ENCODE measurements at regions not wholly inside any gene's neighbourhood (a gene's known extent, or its start where the extent isn't known, plus 50 kb on each side); places are given as distances from the start of the nearest gene placed in this dataset.

GRCh38 chr10:55397777-55398496 is 596.9 kb upstream of the PCDH15 start:
- H3K79me2 ChIP-seq (ENCODE audit: control insufficient read depth, insufficient read depth, low read length): no peaks in the 10 kb centered on the region
- H3K4me3 ChIP-seq (ENCODE audit: control insufficient read depth in 2 of 3, extremely low read depth in 1 of 3, insufficient read depth in 2 of 3, low read depth in 1 of 3, low read length in 3 of 3): no peak overlapping the region
- H3K9ac ChIP-seq (ENCODE audit: control insufficient read depth, extremely low read depth, insufficient read depth, low read length): no peak overlapping the region
- H3K27ac ChIP-seq (ENCODE audit: control insufficient read depth, insufficient read depth, low read length): no peak overlapping the region
- no peaks in the 10 kb centered on the region for H3K27me3 ChIP-seq (ENCODE audit: control insufficient read depth, extremely low read depth, insufficient read depth, low read length)
- FAIRE-seq: no peak
- H4K20me1 ChIP-seq (ENCODE audit: control insufficient read depth, extremely low read depth, insufficient read depth, low read length): no peaks in the 10 kb centered on the region
- H3K9me3 ChIP-seq (ENCODE audit: control insufficient read depth, low read depth, low read length): no peaks in the 10 kb centered on the region
- no peaks in the 10 kb centered on the region for H3K4me1 ChIP-seq (ENCODE audit: control insufficient read depth, extremely low read depth, insufficient read depth, low read length)
- dilution Hi-C loops (cut with MboI; ENCODE audit: extremely low pct_ligation_motif_present, low sequenced_read_pairs): no loop called here
- no peak for TF ChIP-seq CTCF (optimal IDR thresholded peaks at IDR 0.05 in 1 of 3, IDR thresholded peaks at IDR 0.05 in 1 of 3, conservative IDR thresholded peaks at IDR 0.05 in 1 of 3; ENCODE audit: extremely low read depth in 1 of 3, insufficient read depth in 2 of 3, low read length in 3 of 3)
- TF ChIP-seq EZH2 (IDR thresholded peaks at IDR 0.05; ENCODE audit: low read length): no peak
- no peaks in the 10 kb centered on the region for H3K9me1 ChIP-seq (ENCODE audit: control insufficient read depth, extremely low read depth, insufficient read depth, low read length)
- H3K36me3 ChIP-seq (ENCODE audit: control insufficient read depth in 2 of 2, extremely low read depth in 1 of 2, insufficient read depth in 2 of 2, low read length in 2 of 2): no peaks in the 10 kb centered on the region
- H2AFZ ChIP-seq (ENCODE audit: control insufficient read depth, low read length): no peak overlapping the region
- H3K4me2 ChIP-seq (ENCODE audit: control insufficient read depth, extremely low read depth, insufficient read depth, low read depth, low read length): no peak overlapping the region
- no peak for DNase-seq (ENCODE audit: low read depth, low spot score)

- TF ChIP-seq EZH2 (IDR thresholded peaks at IDR 0.05; ENCODE audit: low read length): no peak
- TF ChIP-seq CTCF (optimal IDR thresholded peaks at IDR 0.05 in 1 of 3, IDR thresholded peaks at IDR 0.05 in 1 of 3, conservative IDR thresholded peaks at IDR 0.05 in 1 of 3; ENCODE audit: extremely low read depth in 1 of 3, insufficient read depth in 2 of 3, low read length in 3 of 3): no peak
Observed at GRCh38 chr10:55378196-55378595, 577.2 kb upstream of the PCDH15 start.

More at GRCh38 chr10:55378196-55378595, 577.2 kb upstream of the PCDH15 start:
- Histone ChIP-seq H3K27ac (ENCODE audit: control insufficient read depth, insufficient read depth, low read length) (no peak overlapping the region), H3K9ac (ENCODE audit: control insufficient read depth, extremely low read depth, insufficient read depth, low read length) (no peak overlapping the region), H3K4me2 (ENCODE audit: control insufficient read depth, extremely low read depth, insufficient read depth, low read depth, low read length) (no peak overlapping the region), H3K79me2 (ENCODE audit: control insufficient read depth, insufficient read depth, low read length) (no peaks in the 10 kb centered on the region), H3K36me3 (ENCODE audit: control insufficient read depth in 2 of 2, extremely low read depth in 1 of 2, insufficient read depth in 2 of 2, low read length in 2 of 2) (no peaks in the 10 kb centered on the region), H4K20me1 (ENCODE audit: control insufficient read depth, extremely low read depth, insufficient read depth, low read length) (no peaks in the 10 kb centered on the region), H2AFZ (ENCODE audit: control insufficient read depth, low read length) (no peak overlapping the region), H3K4me3 (ENCODE audit: control insufficient read depth in 2 of 3, extremely low read depth in 1 of 3, insufficient read depth in 2 of 3, low read depth in 1 of 3, low read length in 3 of 3) (no peak overlapping the region), H3K4me1 (ENCODE audit: control insufficient read depth, extremely low read depth, insufficient read depth, low read length) (no peaks in the 10 kb centered on the region), H3K27me3 (ENCODE audit: control insufficient read depth, extremely low read depth, insufficient read depth, low read length) (no peaks in the 10 kb centered on the region), H3K9me1 (ENCODE audit: control insufficient read depth, extremely low read depth, insufficient read depth, low read length) (no peaks in the 10 kb centered on the region), H3K9me3 (ENCODE audit: control insufficient read depth, low read depth, low read length) (no peaks in the 10 kb centered on the region)
- DNase-seq (ENCODE audit: low read depth, low spot score) (no peak), FAIRE-seq (no peak)
- dilution Hi-C loops (cut with MboI; ENCODE audit: extremely low pct_ligation_motif_present, low sequenced_read_pairs): no loop called here
